ENCODE measurements at regions not wholly inside any gene's neighbourhood (a gene's known extent, or its start where the extent isn't known, plus 50 kb on each side); places are given as distances from the start of the nearest gene placed in this dataset.

GRCh38 chr11:83355391-83355790 is 69.2 kb upstream of the CCDC90B start:
- Mint-ChIP-seq H3K27ac (no peak overlapping the region), H3K4me1 (no peaks in the 10 kb centered on the region), H3K27me3 (ENCODE audit: low read depth in 3 of 3) (peaks cover 0 to 2% (median 1%) of the 10 kb centered on the region in 3 donors), H3K9me3 (peaks cover 3 to 17% (median 8%) of the 10 kb centered on the region in 7 donors), H3K36me3 (no peaks in the 10 kb centered on the region), H3K4me3 (no peak overlapping the region)
- Histone ChIP-seq H4K20me1 (ENCODE audit: insufficient read depth, low read length) (no peaks in the 10 kb centered on the region), H3K79me2 (ENCODE audit: insufficient read depth, low read length) (no peaks in the 10 kb centered on the region), H3K9ac (ENCODE audit: insufficient read depth, low read length, poor library complexity, severe bottlenecking) (no peak overlapping the region), H3K36me3 (replicated peaks in 1 of 2; ENCODE audit: control insufficient read depth in 1 of 2, insufficient read depth in 2 of 2, low read length in 2 of 2) (no peaks in the 10 kb centered on the region), H3K9me3 (replicated peaks in 1 of 2; ENCODE audit: control insufficient read depth in 1 of 2, insufficient read depth in 1 of 2, low read length in 2 of 2) (peaks cover 4 to 7% of the 10 kb centered on the region in 2 donors), H3K4me3 (replicated peaks in 1 of 3; ENCODE audit: low read depth in 2 of 3, low read length in 3 of 3) (no peak overlapping the region), H3K4me2 (replicated peaks; ENCODE audit: extremely low read depth, low read length, poor library complexity, severe bottlenecking) (no peak overlapping the region), H3K27me3 (ENCODE audit: control insufficient read depth in 2 of 2, insufficient read depth in 2 of 2, low read length in 2 of 2) (no peaks in the 10 kb centered on the region), H2AFZ (ENCODE audit: insufficient read depth, low read depth, low read length, poor library complexity, severe bottlenecking) (no peak overlapping the region), H3K27ac (ENCODE audit: low read depth in 1 of 2, low read length in 2 of 2) (no peak overlapping the region), H3K4me1 (ENCODE audit: control insufficient read depth in 1 of 2, insufficient read depth in 2 of 2, low read length in 2 of 2) (no peaks in the 10 kb centered on the region)
- DNase-seq = no peak
- intact Hi-C loops (cut with micrococcal nuclease) = no loop called here
- WGBS (ENCODE audit: insufficient coverage) = no CpG with 5 or more reads among the region's 1 CpG
- TF ChIP-seq CTCF (IDR thresholded peaks at IDR 0.05) = no peak

GRCh38 chr11:83350187-83350586 is 64.0 kb upstream of the CCDC90B start:
- no peak overlapping the region for H3K4me3 Mint-ChIP-seq
- intact Hi-C loops (cut with micrococcal nuclease) = no loop called here
- peaks cover 2 to 11% (median 6%) of the 10 kb centered on the region in 7 donors for H3K9me3 Mint-ChIP-seq
- H3K4me1 Mint-ChIP-seq = no peaks in the 10 kb centered on the region
- H3K79me2 ChIP-seq (ENCODE audit: insufficient read depth, low read length) = no peaks in the 10 kb centered on the region
- H3K27ac Mint-ChIP-seq = peak overlapping the region in 1 of 7 donors; percentile 0
- no peaks in the 10 kb centered on the region for H3K27me3 ChIP-seq (ENCODE audit: control insufficient read depth in 2 of 2, insufficient read depth in 2 of 2, low read length in 2 of 2)
- H3K9me3 ChIP-seq (replicated peaks in 1 of 2; ENCODE audit: control insufficient read depth in 1 of 2, insufficient read depth in 1 of 2, low read length in 2 of 2) = peaks cover 4 to 7% of the 10 kb centered on the region in 2 donors
- no peaks in the 10 kb centered on the region for H4K20me1 ChIP-seq (ENCODE audit: insufficient read depth, low read length)
- no peak overlapping the region for H2AFZ ChIP-seq (ENCODE audit: insufficient read depth, low read depth, low read length, poor library complexity, severe bottlenecking)
- peaks cover 0 to 2% (median 0%) of the 10 kb centered on the region in 3 donors for H3K27me3 Mint-ChIP-seq (ENCODE audit: low read depth in 3 of 3)
- H3K4me2 ChIP-seq (replicated peaks; ENCODE audit: extremely low read depth, low read length, poor library complexity, severe bottlenecking) = no peak overlapping the region
- H3K4me1 ChIP-seq (ENCODE audit: control insufficient read depth in 1 of 2, insufficient read depth in 2 of 2, low read length in 2 of 2) = no peaks in the 10 kb centered on the region
- no peaks in the 10 kb centered on the region for H3K36me3 Mint-ChIP-seq
- no CpG with 5 or more reads among the region's 3 CpGs for WGBS (ENCODE audit: insufficient coverage)
- H3K4me3 ChIP-seq (replicated peaks in 1 of 3; ENCODE audit: low read depth in 2 of 3, low read length in 3 of 3) = no peak overlapping the region
- no peak overlapping the region for H3K27ac ChIP-seq (ENCODE audit: low read depth in 1 of 2, low read length in 2 of 2)
- DNase-seq = no peak
- no peak for TF ChIP-seq CTCF (IDR thresholded peaks at IDR 0.05)
- H3K36me3 ChIP-seq (replicated peaks in 1 of 2; ENCODE audit: control insufficient read depth in 1 of 2, insufficient read depth in 2 of 2, low read length in 2 of 2) = no peaks in the 10 kb centered on the region
- H3K9ac ChIP-seq (ENCODE audit: insufficient read depth, low read length, poor library complexity, severe bottlenecking) = no peak overlapping the region

All from CD14-positive monocyte (primary cell).